Gastroesophageal sphincter (tissue), 4 donors: ENCODE measurements at regions not wholly inside any gene's neighbourhood (a gene's known extent, or its start where the extent isn't known, plus 50 kb on each side); places are given as distances from the start of the nearest gene placed in this dataset.

ENCODE experiments used
- ATAC-seq: fragments of 150-250 bp; one replicate; pipeline ENCODE4 v1.9.1; 2016; ENCODE audit warnings: mild to moderate bottlenecking, moderate library complexity
- H3K27ac ChIP-seq, 4 donors: fragments of 200-600 bp; sonication (generic) in 3 of 4; 1 replicate in 3 of 4; 2 replicates in 1 of 4; pipeline ENCODE4 v1.5.1; 2016 to 2019
- H3K27me3 ChIP-seq: fragments of 200-600 bp; sonication (generic); one replicate; pipeline ENCODE4 v1.5.1; 2019
- H3K36me3 ChIP-seq, 2 donors: fragments of 200-600 bp; sonication (generic); one replicate each; pipeline ENCODE4 v1.5.1; 2019; ENCODE audit warnings: control low read depth in 1 of 2
- H3K4me1 ChIP-seq, 3 donors: fragments of 200-600 bp; sonication (generic); 1 replicate in 2 of 3; 2 replicates in 1 of 3; pipeline ENCODE4 v1.5.1; 2016 to 2019; ENCODE audit warnings: control low read depth in 2 of 3
- H3K4me3 ChIP-seq, 2 donors: fragments of 200-600 bp; sonication (generic); one replicate each; pipeline ENCODE4 v1.5.1; 2019; ENCODE audit warnings: mild to moderate bottlenecking in 1 of 2, moderate library complexity in 1 of 2
- H3K9me3 ChIP-seq, 3 donors: fragments of 200-600 bp; sonication (generic); one replicate each; pipeline ENCODE4 v1.5.1; 2017 to 2019; ENCODE audit warnings: control low read depth in 2 of 3
- EP300 ChIP-seq: sonication (generic); formaldehyde crosslinking; IDR thresholded peaks from one replicate; pipeline ENCODE4 v1.6.1; 2017; ENCODE audit warnings: antibody characterized with exemption, mild to moderate bottlenecking
- POLR2A ChIP-seq, 2 donors: fragments of 450-650 bp; IDR thresholded peaks; one replicate each; pipeline ENCODE4 v1.6.1; 2017; ENCODE audit warnings: antibody characterized with exemption in 2 of 2, mild to moderate bottlenecking in 2 of 2, moderate library complexity in 1 of 2
- POLR2AphosphoS5 ChIP-seq: sonication (generic); formaldehyde crosslinking; IDR thresholded peaks from one replicate; pipeline ENCODE4 v1.6.1; 2017; ENCODE audit warnings: antibody characterized with exemption
- WGBS, 2 donors: methylation state at CpG; one replicate each; pipeline ENCODE4 v1.1.5; 2018; ENCODE audit warnings: low coverage in 1 of 2; 5-methylcytosine and 5-hydroxymethylcytosine counted together
- TF ChIP-seq, protein P1 (sequence below), 4 experiments: fragments of 200-600 bp in 2 of 4; fragments of 450-650 bp in 2 of 4; sonication (generic) in 1 of 4; IDR thresholded peaks; one replicate each; pipeline ENCODE4 v1.5.1; 2017 to 2019; ENCODE audit warnings: antibody characterized with exemption in 4 of 4, mild to moderate bottlenecking in 2 of 4, moderate library complexity in 2 of 4

DNA sequence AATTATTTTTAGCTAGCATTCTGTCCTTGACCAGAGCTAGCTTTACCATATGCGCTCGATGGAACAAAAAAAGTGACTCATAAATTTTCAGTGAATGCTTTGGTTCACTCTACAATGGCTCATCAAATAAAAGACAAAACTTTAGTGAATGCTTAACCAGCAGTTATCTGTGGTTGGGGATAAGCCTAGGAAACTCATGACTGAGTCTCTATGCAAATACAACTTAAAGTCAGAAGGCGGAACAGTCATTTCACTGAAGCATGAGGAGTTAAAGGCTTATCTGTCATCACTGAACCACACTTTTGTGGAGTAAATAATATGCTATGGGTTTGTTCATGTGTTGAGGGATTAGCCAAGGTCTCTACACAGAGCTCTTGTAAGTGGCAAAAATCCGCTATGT lies 308.4 kb downstream of the SQOR start:
- H3K4me3 ChIP-seq, result no peak overlapping the region
- 67 to 87% methylated on average over 3 to 4 of the region's 4 CpGs for WGBS, 2 donors
- H3K36me3 ChIP-seq, result no peaks in the 10 kb centered on the region
- no peaks in the 10 kb centered on the region for H3K9me3 ChIP-seq
- TF ChIP-seq POLR2A (IDR thresholded peaks at IDR 0.05), result no peak
- TF ChIP-seq EP300, result no peak
- TF ChIP-seq, protein P1, sequence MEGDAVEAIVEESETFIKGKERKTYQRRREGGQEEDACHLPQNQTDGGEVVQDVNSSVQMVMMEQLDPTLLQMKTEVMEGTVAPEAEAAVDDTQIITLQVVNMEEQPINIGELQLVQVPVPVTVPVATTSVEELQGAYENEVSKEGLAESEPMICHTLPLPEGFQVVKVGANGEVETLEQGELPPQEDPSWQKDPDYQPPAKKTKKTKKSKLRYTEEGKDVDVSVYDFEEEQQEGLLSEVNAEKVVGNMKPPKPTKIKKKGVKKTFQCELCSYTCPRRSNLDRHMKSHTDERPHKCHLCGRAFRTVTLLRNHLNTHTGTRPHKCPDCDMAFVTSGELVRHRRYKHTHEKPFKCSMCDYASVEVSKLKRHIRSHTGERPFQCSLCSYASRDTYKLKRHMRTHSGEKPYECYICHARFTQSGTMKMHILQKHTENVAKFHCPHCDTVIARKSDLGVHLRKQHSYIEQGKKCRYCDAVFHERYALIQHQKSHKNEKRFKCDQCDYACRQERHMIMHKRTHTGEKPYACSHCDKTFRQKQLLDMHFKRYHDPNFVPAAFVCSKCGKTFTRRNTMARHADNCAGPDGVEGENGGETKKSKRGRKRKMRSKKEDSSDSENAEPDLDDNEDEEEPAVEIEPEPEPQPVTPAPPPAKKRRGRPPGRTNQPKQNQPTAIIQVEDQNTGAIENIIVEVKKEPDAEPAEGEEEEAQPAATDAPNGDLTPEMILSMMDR (IDR thresholded peaks at IDR 0.05), result no peak
- no peak for TF ChIP-seq POLR2AphosphoS5
- ATAC-seq, result no peak
- H3K4me1 ChIP-seq, result no peaks in the 10 kb centered on the region
- H3K27ac ChIP-seq, result no peak overlapping the region
- H3K27me3 ChIP-seq, result peaks cover 6% of the 10 kb centered on the region

DNA sequence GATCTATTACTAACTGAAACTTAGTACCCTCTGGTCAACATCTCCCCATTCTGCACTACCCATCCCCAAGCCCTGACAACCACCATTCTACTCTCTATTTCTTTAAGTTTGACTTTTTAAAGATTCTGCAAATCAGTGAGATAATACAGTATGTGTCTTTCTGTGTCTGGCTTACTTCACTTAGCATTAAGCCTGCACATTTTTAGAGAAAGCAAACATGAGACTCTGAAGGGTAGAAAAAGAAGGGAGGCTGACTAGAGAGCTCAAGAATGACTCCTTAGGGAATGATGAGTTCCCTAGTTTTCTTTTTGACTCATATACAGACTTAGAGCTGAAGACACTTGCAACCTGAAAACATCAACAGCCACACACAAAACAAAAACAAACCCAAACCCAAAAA lies 311.3 kb downstream of the SQOR start:
- Histone ChIP-seq H3K27ac (no peak overlapping the region), H3K4me3 (no peak overlapping the region), H3K4me1 (no peaks in the 10 kb centered on the region), H3K36me3 (no peaks in the 10 kb centered on the region), H3K27me3 (peaks cover 6% of the 10 kb centered on the region), H3K9me3 (no peaks in the 10 kb centered on the region)
- no peak for TF ChIP-seq POLR2A (IDR thresholded peaks at IDR 0.05)
- no peak for TF ChIP-seq POLR2AphosphoS5
- TF ChIP-seq, protein P1 (IDR thresholded peaks at IDR 0.05), result no peak
- no peak for TF ChIP-seq EP300
- ATAC-seq, result no peak

DNA sequence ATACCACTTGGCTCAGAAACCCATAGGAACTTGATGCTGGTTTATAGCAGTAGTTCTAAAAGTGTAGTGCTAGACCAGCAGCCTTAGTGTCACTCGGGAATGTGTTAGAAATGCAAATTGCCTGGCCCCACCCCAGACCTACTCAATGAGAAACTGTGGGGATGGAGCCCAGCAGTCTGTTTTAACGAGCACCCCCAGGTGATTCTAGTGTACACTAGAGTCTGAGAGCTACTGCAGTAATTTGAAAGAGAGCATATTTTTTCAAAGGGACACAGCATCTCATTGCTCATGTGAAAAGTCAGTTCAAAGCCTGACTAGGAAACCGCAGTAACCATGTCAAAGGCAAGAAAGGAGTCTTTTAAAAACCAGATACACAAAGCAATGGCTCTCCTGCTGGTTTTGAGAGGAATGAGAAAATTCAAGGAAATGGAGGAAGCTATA lies 313.4 kb downstream of the SQOR start:
- Histone ChIP-seq H3K9me3 (no peaks in the 10 kb centered on the region), H3K27me3 (peaks cover 6% of the 10 kb centered on the region), H3K27ac (no peak overlapping the region), H3K4me3 (no peak overlapping the region), H3K36me3 (no peaks in the 10 kb centered on the region), H3K4me1 (no peaks in the 10 kb centered on the region)
- WGBS, 2 donors, result 31 to 38% methylated on average over 3 of the region's 3 CpGs
- TF ChIP-seq POLR2AphosphoS5, result no peak
- TF ChIP-seq POLR2A (IDR thresholded peaks at IDR 0.05), result no peak
- no peak for TF ChIP-seq EP300
- TF ChIP-seq, protein P1 (IDR thresholded peaks at IDR 0.05), result no peak
- ATAC-seq, result no peak

DNA sequence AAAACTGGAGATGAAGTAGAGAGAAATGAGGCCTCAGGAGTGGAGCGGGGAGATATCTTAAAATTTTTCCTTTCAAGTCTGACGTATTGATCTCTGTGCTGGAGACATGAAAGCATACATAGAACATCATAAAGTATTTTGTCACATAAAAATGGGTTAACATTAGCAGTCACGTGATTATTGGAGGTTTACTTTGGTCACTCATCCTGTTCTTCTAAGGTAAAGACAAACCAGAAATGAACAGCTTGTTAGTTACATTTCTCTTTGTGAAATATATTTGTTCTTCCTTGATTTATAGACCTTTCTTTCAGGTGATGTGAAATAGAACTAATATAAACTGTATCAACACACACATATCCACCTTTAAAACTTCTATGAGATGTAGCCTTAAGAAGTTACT lies 324.1 kb downstream of the SQOR start:
- Histone ChIP-seq H3K4me3 (no peak overlapping the region), H3K27ac (no peak overlapping the region), H3K9me3 (peaks cover 0 to 11% (median 0%) of the 10 kb centered on the region in 3 donors), H3K36me3 (no peaks in the 10 kb centered on the region), H3K27me3 (no peaks in the 10 kb centered on the region), H3K4me1 (no peaks in the 10 kb centered on the region)
- ATAC-seq, result no peak
- TF ChIP-seq POLR2A (IDR thresholded peaks at IDR 0.05), result no peak
- no peak for TF ChIP-seq POLR2AphosphoS5
- TF ChIP-seq, protein P1 (IDR thresholded peaks at IDR 0.05), result no peak
- TF ChIP-seq EP300, result no peak
- WGBS, 2 donors, result 66 to 70% methylated on average over 3 of the region's 3 CpGs

DNA sequence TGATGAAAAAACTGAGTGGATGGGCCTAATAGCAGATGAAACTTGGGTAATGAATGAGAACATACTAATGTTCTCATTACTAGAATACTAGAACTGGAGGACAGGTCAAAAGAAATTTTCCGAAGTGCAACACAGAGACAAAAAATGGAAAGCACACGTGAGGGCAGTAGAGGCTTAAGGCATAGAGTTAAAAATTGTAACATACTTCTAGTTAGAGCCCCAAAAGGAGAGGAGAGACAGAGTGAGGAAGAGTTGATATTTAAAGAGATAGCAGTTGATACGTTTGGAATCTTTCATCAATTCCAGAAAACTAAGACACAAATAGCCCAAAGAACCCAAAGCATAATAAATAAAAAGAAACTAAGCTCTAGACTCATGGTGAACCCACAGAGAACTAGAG lies 327.9 kb downstream of the SQOR start:
- TF ChIP-seq POLR2AphosphoS5, result no peak
- TF ChIP-seq, protein P1 (IDR thresholded peaks at IDR 0.05), result no peak
- TF ChIP-seq POLR2A (IDR thresholded peaks at IDR 0.05), result no peak
- no peak for TF ChIP-seq EP300
- Histone ChIP-seq H3K27ac (no peak overlapping the region), H3K27me3 (no peaks in the 10 kb centered on the region), H3K36me3 (no peaks in the 10 kb centered on the region), H3K9me3 (peaks cover 0 to 11% (median 0%) of the 10 kb centered on the region in 3 donors), H3K4me1 (no peaks in the 10 kb centered on the region), H3K4me3 (no peak overlapping the region)
- WGBS, 2 donors, result 74 to 77% methylated on average over 3 of the region's 3 CpGs
- ATAC-seq, result no peak
